MCF 10A (cell line): ENCODE measurements at regions not wholly inside any gene's neighbourhood (a gene's known extent, or its start where the extent isn't known, plus 50 kb on each side); places are given as distances from the start of the nearest gene placed in this dataset.

Experiments used
- BruUV-seq: library from RNA; stranded (reverse); fragments of 400-500 nt; replicated peaks from 2 replicates; lab custom pipeline; 2021; lab: Mats Ljungman, UMichigan
- CTCF ChIA-PET: fragments of 300-600 bp; sonication (Branson Sonifier 250); formaldehyde crosslinking; extraction: SDS; loops from one replicate; lab custom pipeline; 2021; ENCODE audit warnings: antibody characterized with exemption, inconsistent platforms; lab: Yijun Ruan, JAX
- POLR2A ChIA-PET: fragments of 300-600, 350-650 bp; sonication (Branson Sonifier 250); formaldehyde crosslinking; extraction: SDS; loops from one replicate; lab custom pipeline; 2020; ENCODE audit warnings: antibody characterized with exemption, inconsistent platforms; lab: Yijun Ruan, JAX
- DNase-seq: peaks from one replicate; pipeline ENCODE4 v3.0.0-alpha.2; 2018; ENCODE audit not compliant: unreplicated experiment
- H3K27ac Mint-ChIP-seq: one replicate; pipeline ENCODE4 v1.8.0; 2022; ENCODE audit warnings: mild to moderate bottlenecking, low read depth, mixed read lengths; ENCODE audit not compliant: unreplicated experiment
- H3K27me3 Mint-ChIP-seq: one replicate; pipeline ENCODE4 v1.8.0; 2022; ENCODE audit warnings: mixed read lengths; ENCODE audit not compliant: insufficient read depth, unreplicated experiment
- H3K36me3 Mint-ChIP-seq: one replicate; pipeline ENCODE4 v1.8.0; 2022; ENCODE audit warnings: mild to moderate bottlenecking, moderate library complexity, mixed read lengths; ENCODE audit not compliant: insufficient read depth, unreplicated experiment
- H3K4me1 Mint-ChIP-seq: one replicate; pipeline ENCODE4 v1.8.0; 2022; ENCODE audit warnings: mixed read lengths; ENCODE audit not compliant: insufficient read depth, unreplicated experiment
- H3K4me3 Mint-ChIP-seq: one replicate; pipeline ENCODE4 v1.8.0; 2022; ENCODE audit warnings: mild to moderate bottlenecking, moderate library complexity, mixed read lengths; ENCODE audit not compliant: unreplicated experiment
- H3K9me3 Mint-ChIP-seq: one replicate; pipeline ENCODE4 v1.8.0; 2022; ENCODE audit warnings: mixed read lengths; ENCODE audit not compliant: unreplicated experiment
- CTCF ChIP-seq: fragments of 200-600 bp; IDR thresholded peaks from one replicate; pipeline ENCODE4 v1.8.0; 2022; ENCODE audit warnings: antibody characterized with exemption, mild to moderate bottlenecking; ENCODE audit not compliant: unreplicated experiment
- intact Hi-C: fragments of 100-400 bp; cut with micrococcal nuclease; formaldehyde crosslinking; loops from 2 replicates; pipeline ENCODE4 v1.14.1; 2022

- no TSS peak for BruUV-seq
- intact Hi-C loops, result no loop called here
- H3K27ac Mint-ChIP-seq, result peak overlapping the region; percentile 78
- H3K27me3 Mint-ChIP-seq, result no peaks in the 10 kb centered on the region
- peak; percentile 80 for DNase-seq
- no peak overlapping the region for H3K4me3 Mint-ChIP-seq
- peaks cover 11% of the 10 kb centered on the region for H3K4me1 Mint-ChIP-seq
- no peaks in the 10 kb centered on the region for H3K36me3 Mint-ChIP-seq
- H3K9me3 Mint-ChIP-seq, result no peaks in the 10 kb centered on the region
- no peak for TF ChIP-seq CTCF
- POLR2A ChIA-PET, result interaction anchor here (0.6 to 1.3 kb wide), 7 partner anchors 8 to 104 kb away, joined by 3 to 6 read pairs (median 3); no protein-coding TSS in a partner anchor
- CTCF ChIA-PET, result interaction anchor here (0.7 to 13.3 kb wide), 4 partner anchors 13 to 96 kb away, joined by 3 to 96 read pairs (median 4); no protein-coding TSS in a partner anchor
Measured at GRCh38 chr1:30816211-30817076, 58.9 kb upstream of the LAPTM5 start.

- H3K4me1 Mint-ChIP-seq, result peaks cover 11% of the 10 kb centered on the region
- no peaks in the 10 kb centered on the region for H3K36me3 Mint-ChIP-seq
- H3K4me3 Mint-ChIP-seq, result no peak overlapping the region
- no peak for TF ChIP-seq CTCF
- DNase-seq, result no peak
- H3K27me3 Mint-ChIP-seq, result no peaks in the 10 kb centered on the region
- no TSS peak for BruUV-seq
- CTCF ChIA-PET, result interaction anchor here (1.1 to 13.3 kb wide), 3 partner anchors 14 to 95 kb away, joined by 3 to 96 read pairs (median 5); no protein-coding TSS in a partner anchor
- intact Hi-C loops, result no loop called here
- POLR2A ChIA-PET, result interaction anchor here (0.6 to 1.2 kb wide), 3 partner anchors 9 to 89 kb away, joined by 3 to 6 read pairs (median 4); no protein-coding TSS in a partner anchor
- H3K9me3 Mint-ChIP-seq, result no peaks in the 10 kb centered on the region
- no peak overlapping the region for H3K27ac Mint-ChIP-seq
Measured at GRCh38 chr1:30815556-30815955, 58.0 kb upstream of the LAPTM5 start.

- Mint-ChIP-seq H3K27ac (no peak overlapping the region), H3K4me3 (no peak overlapping the region), H3K9me3 (no peaks in the 10 kb centered on the region), H3K36me3 (no peaks in the 10 kb centered on the region), H3K4me1 (peaks cover 20% of the 10 kb centered on the region), H3K27me3 (no peaks in the 10 kb centered on the region)
- no peak for TF ChIP-seq CTCF
- CTCF ChIA-PET, result interaction anchor here (13.3 kb wide), 1 partner anchor 13 kb away, joined by 96 read pairs; no protein-coding TSS in a partner anchor
- no peak for DNase-seq
- BruUV-seq, result no TSS peak
- POLR2A ChIA-PET, result interaction anchor here (0.6 kb wide), 1 partner anchor 52 kb away, joined by 3 read pairs; no protein-coding TSS in a partner anchor
- intact Hi-C loops, result no loop called here
Measured at GRCh38 chr1:30814292-30814691, 56.7 kb upstream of the LAPTM5 start.

GRCh38 chr1:30812076-30812475 is 54.5 kb upstream of the LAPTM5 start:
- intact Hi-C loops, result no loop called here
- peaks cover 21% of the 10 kb centered on the region for H3K4me1 Mint-ChIP-seq
- H3K9me3 Mint-ChIP-seq, result no peaks in the 10 kb centered on the region
- ChIA-PET CTCF (interaction anchor here (1.2 to 13.3 kb wide), 2 partner anchors 10 to 99 kb away, joined by 4 to 96 read pairs; no protein-coding TSS in a partner anchor), POLR2A (interaction anchor here (1.0 to 1.8 kb wide), 3 partner anchors 9 to 13 kb away, joined by 3 to 4 read pairs (median 4); no protein-coding TSS in a partner anchor)
- no peaks in the 10 kb centered on the region for H3K27me3 Mint-ChIP-seq
- no peak overlapping the region for H3K4me3 Mint-ChIP-seq
- no peak for DNase-seq
- BruUV-seq, result no TSS peak
- no peaks in the 10 kb centered on the region for H3K36me3 Mint-ChIP-seq
- no peak overlapping the region for H3K27ac Mint-ChIP-seq
- TF ChIP-seq CTCF, result no peak
